SU-DHL-6 (cell line): ENCODE measurements at regions not wholly inside any gene's neighbourhood (a gene's known extent, or its start where the extent isn't known, plus 50 kb on each side); places are given as distances from the start of the nearest gene placed in this dataset.

Experiments used
- EZH2phosphoT487 ChIP-seq: fragments of 200-600 bp; sonication (generic), shearing (Covaris generic); conservative IDR thresholded peaks from 2 replicates; pipeline ENCODE4 v1.6.1; 2018; ENCODE audit warnings: mild to moderate bottlenecking, antibody characterized with exemption, low read length, moderate library complexity, mixed read lengths
- TF ChIP-seq, protein P1 (sequence below): fragments of 200-600 bp; sonication (generic); IDR thresholded peaks from one replicate; pipeline ENCODE4 v1.5.1; 2017; ENCODE audit warnings: antibody characterized with exemption, mild to moderate bottlenecking, low read length, moderate library complexity; ENCODE audit not compliant: insufficient read depth, poor library complexity, severe bottlenecking

DNA sequence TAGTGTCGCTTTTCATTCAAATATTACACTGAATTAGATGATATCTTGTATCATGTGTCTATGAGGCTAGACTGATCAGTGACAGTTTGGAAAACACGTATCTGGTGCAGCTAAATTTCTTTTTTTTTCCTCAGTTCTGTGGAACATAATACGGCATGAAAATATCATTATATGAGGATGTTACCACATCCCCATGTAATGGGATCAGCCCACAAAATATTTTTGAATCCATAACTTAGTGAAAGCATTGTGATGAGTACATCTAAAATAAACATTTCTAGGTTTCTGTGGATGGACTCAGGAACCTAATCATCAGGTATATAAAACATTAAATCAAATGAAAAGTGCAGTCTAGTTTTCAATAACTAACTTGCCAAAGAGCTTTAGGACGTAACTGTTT is 356.3 kb downstream of the USP25 start:
- no peak for TF ChIP-seq EZH2phosphoT487
- TF ChIP-seq, protein P1, sequence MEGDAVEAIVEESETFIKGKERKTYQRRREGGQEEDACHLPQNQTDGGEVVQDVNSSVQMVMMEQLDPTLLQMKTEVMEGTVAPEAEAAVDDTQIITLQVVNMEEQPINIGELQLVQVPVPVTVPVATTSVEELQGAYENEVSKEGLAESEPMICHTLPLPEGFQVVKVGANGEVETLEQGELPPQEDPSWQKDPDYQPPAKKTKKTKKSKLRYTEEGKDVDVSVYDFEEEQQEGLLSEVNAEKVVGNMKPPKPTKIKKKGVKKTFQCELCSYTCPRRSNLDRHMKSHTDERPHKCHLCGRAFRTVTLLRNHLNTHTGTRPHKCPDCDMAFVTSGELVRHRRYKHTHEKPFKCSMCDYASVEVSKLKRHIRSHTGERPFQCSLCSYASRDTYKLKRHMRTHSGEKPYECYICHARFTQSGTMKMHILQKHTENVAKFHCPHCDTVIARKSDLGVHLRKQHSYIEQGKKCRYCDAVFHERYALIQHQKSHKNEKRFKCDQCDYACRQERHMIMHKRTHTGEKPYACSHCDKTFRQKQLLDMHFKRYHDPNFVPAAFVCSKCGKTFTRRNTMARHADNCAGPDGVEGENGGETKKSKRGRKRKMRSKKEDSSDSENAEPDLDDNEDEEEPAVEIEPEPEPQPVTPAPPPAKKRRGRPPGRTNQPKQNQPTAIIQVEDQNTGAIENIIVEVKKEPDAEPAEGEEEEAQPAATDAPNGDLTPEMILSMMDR, result no peak
